Right renal pelvis (tissue), 4 donors: ENCODE measurements at regions not wholly inside any gene's neighbourhood (a gene's known extent, or its start where the extent isn't known, plus 50 kb on each side); places are given as distances from the start of the nearest gene placed in this dataset.
"Not testable (repeated sequence)": the region's sequence is repeated elsewhere in the genome, so short reads cannot be mapped to it uniquely, and the experiment has no call there.

Experiments used
- DNase-seq, 4 donors: peaks; one replicate each; pipeline ENCODE4 v3.0.0-alpha.2; 2013; ENCODE audit warnings: low read depth in 4 of 4, low spot score in 3 of 4, missing footprints in 1 of 4

- DNase-seq = no peak
These were observed 76.1 kb upstream of the PDSS1 start for GRCh38 chr10:26621243-26621888.

- DNase-seq = peak in 3 of 4 donors; percentile 4 to 15 (median 5)
These were observed 75.4 kb upstream of the PDSS1 start for GRCh38 chr10:26621889-26622711.

GRCh38 chr10:26622891-26623290, 74.6 kb upstream of the PDSS1 start:
- no peak for DNase-seq

GRCh38 chr10:26624006-26624405, 73.5 kb upstream of the PDSS1 start:
- no peak for DNase-seq

- DNase-seq = no peak
These were observed 71.4 kb upstream of the PDSS1 start for GRCh38 chr10:26626066-26626465.

GRCh38 chr10:26627324-26627723, 70.2 kb upstream of the PDSS1 start:
- no peak for DNase-seq

GRCh38 chr10:26628395-26628794, 69.1 kb upstream of the PDSS1 start:
- DNase-seq = no peak

GRCh38 chr10:26632171-26632570, 65.3 kb upstream of the PDSS1 start:
- not testable (repeated sequence) for DNase-seq

- not testable (repeated sequence) for DNase-seq
These were observed 63.4 kb upstream of the PDSS1 start for GRCh38 chr10:26634111-26634510.

- no peak for DNase-seq
These were observed 59.8 kb upstream of the PDSS1 start for GRCh38 chr10:26637521-26638275.

- no peak for DNase-seq
These were observed 57.1 kb upstream of the PDSS1 start for GRCh38 chr10:26640391-26640790.

GRCh38 chr10:26642896-26643653, 54.4 kb upstream of the PDSS1 start:
- no peak for DNase-seq

- no peak for DNase-seq
These were observed 49.8 kb upstream of the PDSS1 start for GRCh38 chr10:26647602-26648244.
